ENCODE measurements at regions not wholly inside any gene's neighbourhood (a gene's known extent, or its start where the extent isn't known, plus 50 kb on each side); places are given as distances from the start of the nearest gene placed in this dataset.

DNA sequence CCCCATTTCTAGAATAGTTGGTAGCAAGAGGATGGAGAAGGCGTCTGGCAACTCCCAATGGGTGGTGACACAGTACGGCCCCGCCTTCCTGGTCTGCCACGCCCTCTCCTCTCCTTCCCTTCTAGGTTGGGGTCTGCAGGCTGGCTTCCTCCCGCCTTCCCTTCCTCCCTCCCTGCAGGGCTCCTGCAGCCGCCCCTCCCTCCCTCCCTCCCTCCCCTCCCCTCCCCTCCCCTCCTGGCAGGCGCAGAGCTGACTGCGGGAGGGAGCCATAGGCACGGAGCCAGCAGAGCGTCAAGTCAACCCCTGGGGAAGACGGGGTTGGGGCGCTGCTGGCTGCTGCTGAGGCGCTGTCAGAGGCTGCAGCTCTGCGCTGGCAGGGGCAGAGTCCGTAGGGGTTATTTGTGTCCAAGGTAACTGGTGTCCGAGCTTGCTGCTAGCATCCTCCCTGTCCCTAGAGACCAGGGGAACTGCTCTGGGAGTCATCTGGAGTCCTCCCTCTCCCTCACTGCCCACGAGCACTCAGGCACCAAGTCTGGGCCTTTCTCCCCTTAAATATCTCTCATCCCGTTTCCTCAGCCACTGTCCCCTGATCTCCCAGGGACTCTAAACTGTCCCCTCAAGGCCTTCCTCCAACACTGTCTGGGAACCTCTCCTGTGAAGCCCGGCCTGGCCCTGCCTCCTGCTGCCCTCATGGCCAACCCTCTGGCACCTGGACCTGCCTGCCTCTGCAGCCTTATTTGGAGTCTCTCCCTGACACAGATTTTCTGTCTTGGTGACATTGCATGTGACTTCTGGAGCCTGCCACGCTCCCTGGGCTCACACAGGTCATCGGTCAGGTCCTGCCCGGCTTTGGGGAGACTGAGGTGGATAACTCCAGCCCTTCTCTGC is 57.4 kb upstream of the ACOT11 start:
- peak; percentile 44 for ATAC-seq (ENCODE audit: insufficient read depth, low read depth)
- DNase-seq: peak; percentile 75
- Histone ChIP-seq H4K20me1 (ENCODE audit: insufficient read depth, low read length) (no peaks in the 10 kb centered on the region), H2AFZ (ENCODE audit: low read depth, low read length) (no peak overlapping the region), H3K27ac (ENCODE audit: low read length) (no peak overlapping the region), H3K9ac (ENCODE audit: low read depth, low read length) (peak overlapping the region; percentile 16; the same call in 1 of the 2 replicates), H3K4me2 (ENCODE audit: insufficient read depth, low read length) (peak overlapping the region; percentile 99), H3K79me2 (ENCODE audit: insufficient read depth, low read length) (0 out of 2 replicates have a peak, but pooled peaks cover 3% of the 10 kb centered on the region), H3K9me3 (ENCODE audit: insufficient read depth, low read length, severe bottlenecking) (no peaks in the 10 kb centered on the region), H3K4me1 (ENCODE audit: insufficient read depth, low read length) (peaks cover 49% of the 10 kb centered on the region), H3K27me3 (ENCODE audit: insufficient read depth, low read length, poor library complexity) (no peaks in the 10 kb centered on the region), H3K4me3 (ENCODE audit: low read depth in 1 of 2, low read length in 2 of 2) (peak overlapping the region in 1 of 2 experiments; percentile 14; a peak in 1 of 4 replicates), H3K36me3 (ENCODE audit: insufficient read depth, low read length) (no peaks in the 10 kb centered on the region)
- TF ChIP-seq, protein P1, sequence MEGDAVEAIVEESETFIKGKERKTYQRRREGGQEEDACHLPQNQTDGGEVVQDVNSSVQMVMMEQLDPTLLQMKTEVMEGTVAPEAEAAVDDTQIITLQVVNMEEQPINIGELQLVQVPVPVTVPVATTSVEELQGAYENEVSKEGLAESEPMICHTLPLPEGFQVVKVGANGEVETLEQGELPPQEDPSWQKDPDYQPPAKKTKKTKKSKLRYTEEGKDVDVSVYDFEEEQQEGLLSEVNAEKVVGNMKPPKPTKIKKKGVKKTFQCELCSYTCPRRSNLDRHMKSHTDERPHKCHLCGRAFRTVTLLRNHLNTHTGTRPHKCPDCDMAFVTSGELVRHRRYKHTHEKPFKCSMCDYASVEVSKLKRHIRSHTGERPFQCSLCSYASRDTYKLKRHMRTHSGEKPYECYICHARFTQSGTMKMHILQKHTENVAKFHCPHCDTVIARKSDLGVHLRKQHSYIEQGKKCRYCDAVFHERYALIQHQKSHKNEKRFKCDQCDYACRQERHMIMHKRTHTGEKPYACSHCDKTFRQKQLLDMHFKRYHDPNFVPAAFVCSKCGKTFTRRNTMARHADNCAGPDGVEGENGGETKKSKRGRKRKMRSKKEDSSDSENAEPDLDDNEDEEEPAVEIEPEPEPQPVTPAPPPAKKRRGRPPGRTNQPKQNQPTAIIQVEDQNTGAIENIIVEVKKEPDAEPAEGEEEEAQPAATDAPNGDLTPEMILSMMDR (IDR thresholded peaks at IDR 0.05; ENCODE audit: borderline replicate concordance, extremely low read depth, low read length, poor library complexity, severe bottlenecking): no peak
- TF ChIP-seq EZH2 (IDR thresholded peaks at IDR 0.05; ENCODE audit: borderline replicate concordance, low read depth, low read length, severe bottlenecking): no peak

- Histone ChIP-seq H3K27me3 (ENCODE audit: insufficient read depth, low read length, poor library complexity) (no peaks in the 10 kb centered on the region), H4K20me1 (ENCODE audit: insufficient read depth, low read length) (no peaks in the 10 kb centered on the region), H3K4me2 (ENCODE audit: insufficient read depth, low read length) (peak overlapping the region; percentile 99), H3K27ac (ENCODE audit: low read length) (no peak overlapping the region; the same call in 1 of the 2 replicates), H3K4me1 (ENCODE audit: insufficient read depth, low read length) (peaks cover 56% of the 10 kb centered on the region), H3K9me3 (ENCODE audit: insufficient read depth, low read length, severe bottlenecking) (no peaks in the 10 kb centered on the region), H3K9ac (ENCODE audit: low read depth, low read length) (peak overlapping the region; percentile 85; the same call in 1 of the 2 replicates), H3K4me3 (ENCODE audit: low read depth in 1 of 2, low read length in 2 of 2) (peak overlapping the region in 1 of 2 experiments; percentile 74; a peak in 2 of 4 replicates), H3K36me3 (ENCODE audit: insufficient read depth, low read length) (no peaks in the 10 kb centered on the region), H3K79me2 (ENCODE audit: insufficient read depth, low read length) (0 out of 2 replicates have a peak, but pooled peaks cover 3% of the 10 kb centered on the region), H2AFZ (ENCODE audit: low read depth, low read length) (peak overlapping the region; percentile 29; the same call in 1 of the 2 replicates)
- no peak for DNase-seq
- ATAC-seq (ENCODE audit: insufficient read depth, low read depth): peak; percentile 6; the same call in 1 of the 3 replicates
- TF ChIP-seq, protein P1 (IDR thresholded peaks at IDR 0.05; ENCODE audit: borderline replicate concordance, extremely low read depth, low read length, poor library complexity, severe bottlenecking): no peak
These were observed 58.3 kb upstream of the ACOT11 start for GRCh38 chr1:54489627-54490250.

DNA sequence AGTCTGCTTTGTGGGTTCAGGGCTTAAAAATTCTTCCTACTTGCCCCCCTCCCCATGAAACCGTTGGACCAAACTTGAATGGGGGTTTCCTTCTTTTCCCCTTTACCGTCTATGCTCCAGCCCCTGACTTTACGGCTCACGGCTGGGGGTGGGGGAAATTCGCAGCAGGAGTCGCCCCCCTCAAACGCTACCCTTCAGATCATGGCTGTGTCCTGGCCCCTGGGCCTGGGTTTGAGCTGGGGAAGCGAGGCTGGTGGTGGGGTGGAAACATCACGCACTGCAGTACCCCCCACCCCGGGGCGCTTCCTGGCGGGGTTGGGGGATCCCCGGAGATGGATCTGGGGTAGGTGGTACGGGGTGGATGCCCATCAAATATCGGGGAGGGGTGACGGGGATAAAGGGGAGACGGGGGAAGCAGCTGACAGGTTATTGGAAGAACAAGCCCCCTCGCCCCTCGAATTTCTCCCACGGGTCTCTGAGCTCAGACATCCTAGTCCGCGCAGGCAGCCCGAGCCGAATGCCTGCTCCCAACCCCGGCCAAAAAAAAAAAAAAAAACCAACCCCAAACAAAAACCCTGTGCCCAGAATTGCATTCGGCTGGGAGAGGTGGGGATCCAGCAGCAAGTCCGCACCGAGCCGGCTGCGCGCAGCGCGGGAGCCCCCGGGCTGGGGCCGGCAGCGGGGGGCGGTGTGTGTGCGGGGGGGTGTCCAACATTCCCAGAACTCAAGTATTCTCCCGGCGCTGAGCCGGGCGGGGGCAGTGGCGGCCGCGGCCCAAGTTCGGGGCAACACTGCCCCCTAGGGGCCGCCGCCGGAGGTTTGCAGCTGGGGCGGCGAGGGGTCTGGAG is 59.0 kb upstream of the ACOT11 start:
- H3K9me3 ChIP-seq (ENCODE audit: insufficient read depth, low read length, severe bottlenecking): no peaks in the 10 kb centered on the region
- H3K27ac ChIP-seq (ENCODE audit: low read length): peak overlapping the region; percentile 96
- H3K4me2 ChIP-seq (ENCODE audit: insufficient read depth, low read length): peak overlapping the region; percentile 99
- H4K20me1 ChIP-seq (ENCODE audit: insufficient read depth, low read length): no peaks in the 10 kb centered on the region
- H3K27me3 ChIP-seq (ENCODE audit: insufficient read depth, low read length, poor library complexity): no peaks in the 10 kb centered on the region
- peak overlapping the region; percentile 58 to 74 for H3K4me3 ChIP-seq (ENCODE audit: low read depth in 1 of 2, low read length in 2 of 2)
- no peaks in the 10 kb centered on the region for H3K36me3 ChIP-seq (ENCODE audit: insufficient read depth, low read length)
- ATAC-seq (ENCODE audit: insufficient read depth, low read depth): peak; percentile 59
- peaks cover 56% of the 10 kb centered on the region for H3K4me1 ChIP-seq (ENCODE audit: insufficient read depth, low read length)
- TF ChIP-seq EZH2 (IDR thresholded peaks at IDR 0.05; ENCODE audit: borderline replicate concordance, low read depth, low read length, severe bottlenecking): no peak
- TF ChIP-seq, protein P1 (IDR thresholded peaks at IDR 0.05; ENCODE audit: borderline replicate concordance, extremely low read depth, low read length, poor library complexity, severe bottlenecking): peak; percentile 92
- H2AFZ ChIP-seq (ENCODE audit: low read depth, low read length): peak overlapping the region; percentile 87
- 0 out of 2 replicates have a peak, but pooled peaks cover 3% of the 10 kb centered on the region for H3K79me2 ChIP-seq (ENCODE audit: insufficient read depth, low read length)
- H3K9ac ChIP-seq (ENCODE audit: low read depth, low read length): peak overlapping the region; percentile 85
- peak; percentile 77 for DNase-seq
